Fibroblast of lung (primary cell): ENCODE measurements at regions not wholly inside any gene's neighbourhood (a gene's known extent, or its start where the extent isn't known, plus 50 kb on each side); places are given as distances from the start of the nearest gene placed in this dataset.
"Not testable (repeated sequence)": the region's sequence is repeated elsewhere in the genome, so short reads cannot be mapped to it uniquely, and the experiment has no call there.

ENCODE experiments used
- DNase-seq, 2 donors: peaks; one replicate each; pipeline versions ENCODE4 v3.0.0 to v3.0.0-alpha.2; 2010; ENCODE audit warnings: low read depth in 2 of 2
- H2AFZ ChIP-seq: 2 replicates; pipeline ENCODE4 v1.5.1; 2012; ENCODE audit warnings: low read length, control low read depth, inconsistent platforms
- H3K27ac ChIP-seq: 2 replicates; pipeline ENCODE4 v1.5.1; 2011; ENCODE audit warnings: low read length, control low read depth; ENCODE audit not compliant: insufficient read depth
- H3K27me3 ChIP-seq: 2 replicates; pipeline ENCODE4 v1.5.1; 2011; ENCODE audit warnings: mild to moderate bottlenecking, low read length; ENCODE audit not compliant: control insufficient read depth, insufficient read depth
- H3K36me3 ChIP-seq: 2 replicates; pipeline ENCODE4 v1.5.1; 2011; ENCODE audit warnings: low read length; ENCODE audit not compliant: control insufficient read depth, insufficient read depth
- H3K4me1 ChIP-seq: 2 replicates; pipeline ENCODE4 v1.5.1; 2011; ENCODE audit warnings: low read length; ENCODE audit not compliant: control insufficient read depth, insufficient read depth; ENCODE audit errors: extremely low read depth
- H3K4me2 ChIP-seq: 2 replicates; pipeline ENCODE4 v1.5.1; 2011; ENCODE audit warnings: low read length, control low read depth; ENCODE audit not compliant: insufficient read depth; ENCODE audit errors: extremely low read depth
- H3K4me3 ChIP-seq, 4 experiments: fragments of 200-600 bp in 1 of 4; sonication (generic) in 1 of 4; replicated peaks in 1 of 4; 2 replicates each; pipeline ENCODE4 v1.5.1; 2011 to 2016; ENCODE audit warnings: low read length in 4 of 4, low read depth in 3 of 4, mild to moderate bottlenecking in 3 of 4, control low read depth in 2 of 4, inconsistent platforms in 1 of 4, mixed read lengths in 1 of 4; ENCODE audit not compliant: insufficient read depth in 1 of 4; ENCODE audit errors: control extremely low read depth in 1 of 4
- H3K79me2 ChIP-seq: 2 replicates; pipeline ENCODE4 v1.5.1; 2012; ENCODE audit warnings: mild to moderate bottlenecking, low read length, inconsistent platforms; ENCODE audit not compliant: control insufficient read depth, insufficient read depth
- H3K9ac ChIP-seq: 2 replicates; pipeline ENCODE4 v1.5.1; 2011; ENCODE audit warnings: mild to moderate bottlenecking, low read length, control low read depth; ENCODE audit not compliant: insufficient read depth
- H3K9me3 ChIP-seq: 2 replicates; pipeline ENCODE4 v1.5.1; 2012; ENCODE audit warnings: low read depth, low read length; ENCODE audit not compliant: control insufficient read depth, insufficient read depth
- H4K20me1 ChIP-seq: 2 replicates; pipeline ENCODE4 v1.5.1; 2011; ENCODE audit warnings: low read length; ENCODE audit not compliant: control insufficient read depth, insufficient read depth; ENCODE audit errors: extremely low read depth
- CTCF ChIP-seq, 2 donors: IDR thresholded peaks in 1 of 2; conservative IDR thresholded peaks in 1 of 2; 1 replicate in 1 of 2; 2 replicates in 1 of 2; pipeline ENCODE4 v1.5.1; 2011 to 2012; ENCODE audit warnings: low read length in 2 of 2, control low read depth in 1 of 2, inconsistent platforms in 1 of 2, low read depth in 1 of 2, mild to moderate bottlenecking in 1 of 2
- EZH2 ChIP-seq: IDR thresholded peaks from 2 replicates; pipeline ENCODE4 v1.5.1; 2012; ENCODE audit warnings: low read length, control low read depth, mild to moderate bottlenecking; ENCODE audit errors: missing control alignments

DNA sequence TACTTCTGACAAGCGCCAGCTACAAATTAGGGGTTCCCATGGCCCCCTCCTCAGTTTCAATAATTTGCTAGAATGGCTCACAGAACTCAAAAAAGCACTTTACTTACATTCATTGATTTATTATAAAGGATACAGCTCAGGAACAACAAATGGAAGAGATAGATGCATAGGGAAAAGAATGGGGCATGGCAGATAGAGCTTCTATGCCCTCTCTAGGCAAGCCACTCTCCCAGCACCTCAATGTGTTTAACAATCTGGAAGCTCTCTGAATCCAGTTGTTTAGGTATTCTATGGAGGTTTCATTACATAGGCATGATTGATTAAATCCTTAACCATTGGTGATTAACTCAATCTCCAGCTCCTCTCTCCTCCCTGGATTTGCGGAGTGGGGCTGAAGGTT lies 184.5 kb upstream of the DAAM1 start:
- Histone ChIP-seq H3K79me2 (no peaks in the 10 kb centered on the region), H2AFZ (no peak overlapping the region), H3K36me3 (no peaks in the 10 kb centered on the region), H3K9me3 (no peaks in the 10 kb centered on the region), H3K4me2 (no peak overlapping the region), H3K4me3 (no peak overlapping the region), H4K20me1 (no peaks in the 10 kb centered on the region), H3K9ac (no peak overlapping the region), H3K4me1 (no peaks in the 10 kb centered on the region), H3K27ac (no peak overlapping the region), H3K27me3 (no peaks in the 10 kb centered on the region)
- peak in 1 of 2 donors; percentile 14 for DNase-seq
- peak; percentile 27 to 30 for TF ChIP-seq CTCF (conservative IDR thresholded peaks at IDR 0.05 in 1 of 2, IDR thresholded peaks at IDR 0.05 in 1 of 2; ENCODE audit: low read depth in 1 of 2, low read length in 2 of 2)
- TF ChIP-seq EZH2 = no peak

DNA sequence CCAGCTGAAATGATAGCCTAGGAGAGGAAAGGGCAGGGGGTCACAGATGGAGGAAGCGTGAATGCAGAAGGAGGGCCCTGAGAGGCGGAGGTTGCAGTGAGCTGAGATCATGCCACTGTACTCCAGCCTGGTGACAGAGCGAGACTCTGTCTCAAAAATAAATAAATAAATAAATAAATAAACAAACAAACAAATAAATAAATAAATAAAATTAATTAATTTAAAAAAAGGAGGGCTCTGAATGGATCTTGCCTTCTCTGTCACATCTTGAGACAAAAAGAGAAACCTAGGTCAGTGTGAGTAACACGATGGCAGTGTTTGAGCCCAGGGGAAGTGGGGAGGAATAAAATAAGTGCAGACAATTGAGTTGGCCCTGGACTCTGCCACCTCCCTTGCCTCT lies 182.3 kb upstream of the DAAM1 start:
- not testable (repeated sequence) for H3K4me1 ChIP-seq, H3K79me2 ChIP-seq, H3K9ac ChIP-seq, H3K27me3 ChIP-seq, H2AFZ ChIP-seq, H4K20me1 ChIP-seq, H3K36me3 ChIP-seq, DNase-seq, H3K4me3 ChIP-seq, H3K27ac ChIP-seq, H3K4me2 ChIP-seq, H3K9me3 ChIP-seq

DNA sequence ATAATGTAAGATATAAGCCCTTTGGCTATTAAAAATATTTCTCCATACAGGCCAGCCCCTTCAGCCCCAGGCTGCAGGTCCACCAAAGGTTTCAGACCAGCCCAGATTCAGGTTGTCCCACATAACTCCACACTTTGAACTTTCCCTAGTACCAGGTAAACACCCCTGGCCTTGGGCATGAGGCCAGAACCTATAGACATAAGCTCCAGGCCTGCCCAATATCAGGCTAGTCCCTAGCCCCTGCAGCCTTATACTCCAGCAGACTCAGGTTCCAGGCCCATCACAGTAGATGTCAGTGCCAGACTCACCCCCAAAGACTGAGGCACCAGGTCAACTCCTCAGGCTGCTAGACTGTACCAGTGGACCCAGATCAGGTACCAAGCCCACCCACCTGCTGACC lies 178.5 kb upstream of the DAAM1 start:
- no peak for TF ChIP-seq CTCF (conservative IDR thresholded peaks at IDR 0.05 in 1 of 2, IDR thresholded peaks at IDR 0.05 in 1 of 2; ENCODE audit: low read depth in 1 of 2, low read length in 2 of 2)
- no peak for TF ChIP-seq EZH2
- Histone ChIP-seq H3K4me1 (no peaks in the 10 kb centered on the region), H3K4me3 (no peak overlapping the region), H3K27me3 (no peaks in the 10 kb centered on the region), H2AFZ (no peak overlapping the region), H3K79me2 (no peaks in the 10 kb centered on the region), H3K4me2 (no peak overlapping the region), H3K9ac (no peak overlapping the region), H3K36me3 (no peaks in the 10 kb centered on the region), H3K27ac (no peak overlapping the region), H3K9me3 (no peaks in the 10 kb centered on the region), H4K20me1 (no peaks in the 10 kb centered on the region)
- no peak for DNase-seq
